ENCODE measurements at regions not wholly inside any gene's neighbourhood (a gene's known extent, or its start where the extent isn't known, plus 50 kb on each side); places are given as distances from the start of the nearest gene placed in this dataset.

DNA sequence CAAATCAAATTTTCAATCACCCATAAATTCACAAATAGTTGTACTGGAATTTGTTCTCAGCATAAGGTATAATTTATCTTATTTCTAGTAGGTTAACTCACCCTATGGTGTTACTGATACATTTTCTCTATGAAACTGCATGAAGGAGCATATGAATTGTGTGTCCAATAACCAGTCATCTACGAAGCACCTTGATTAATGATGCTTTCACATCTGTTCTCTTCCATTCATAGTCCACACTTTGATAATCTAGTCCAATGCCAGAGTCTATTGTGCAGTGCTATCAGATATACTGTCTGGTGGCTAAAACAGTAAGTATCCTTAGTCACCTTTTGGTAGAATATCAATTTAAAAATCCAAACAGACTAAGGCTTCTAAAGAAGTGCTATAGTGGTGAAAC, 876.0 kb downstream of the RPS29 start:
- no peaks in the 10 kb centered on the region for H3K36me3 ChIP-seq (ENCODE audit: control insufficient read depth in 2 of 2, extremely low read depth in 1 of 2, insufficient read depth in 2 of 2, low read length in 2 of 2)
- H3K4me1 ChIP-seq (ENCODE audit: control insufficient read depth, extremely low read depth, insufficient read depth, low read length) = no peaks in the 10 kb centered on the region
- no peak for TF ChIP-seq EZH2 (IDR thresholded peaks at IDR 0.05; ENCODE audit: low read length)
- TF ChIP-seq, protein P1, sequence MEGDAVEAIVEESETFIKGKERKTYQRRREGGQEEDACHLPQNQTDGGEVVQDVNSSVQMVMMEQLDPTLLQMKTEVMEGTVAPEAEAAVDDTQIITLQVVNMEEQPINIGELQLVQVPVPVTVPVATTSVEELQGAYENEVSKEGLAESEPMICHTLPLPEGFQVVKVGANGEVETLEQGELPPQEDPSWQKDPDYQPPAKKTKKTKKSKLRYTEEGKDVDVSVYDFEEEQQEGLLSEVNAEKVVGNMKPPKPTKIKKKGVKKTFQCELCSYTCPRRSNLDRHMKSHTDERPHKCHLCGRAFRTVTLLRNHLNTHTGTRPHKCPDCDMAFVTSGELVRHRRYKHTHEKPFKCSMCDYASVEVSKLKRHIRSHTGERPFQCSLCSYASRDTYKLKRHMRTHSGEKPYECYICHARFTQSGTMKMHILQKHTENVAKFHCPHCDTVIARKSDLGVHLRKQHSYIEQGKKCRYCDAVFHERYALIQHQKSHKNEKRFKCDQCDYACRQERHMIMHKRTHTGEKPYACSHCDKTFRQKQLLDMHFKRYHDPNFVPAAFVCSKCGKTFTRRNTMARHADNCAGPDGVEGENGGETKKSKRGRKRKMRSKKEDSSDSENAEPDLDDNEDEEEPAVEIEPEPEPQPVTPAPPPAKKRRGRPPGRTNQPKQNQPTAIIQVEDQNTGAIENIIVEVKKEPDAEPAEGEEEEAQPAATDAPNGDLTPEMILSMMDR (optimal IDR thresholded peaks at IDR 0.05 in 1 of 3, IDR thresholded peaks at IDR 0.05 in 1 of 3, conservative IDR thresholded peaks at IDR 0.05 in 1 of 3; ENCODE audit: extremely low read depth in 1 of 3, insufficient read depth in 2 of 3, low read length in 3 of 3) = no peak
- no peaks in the 10 kb centered on the region for H3K9me1 ChIP-seq (ENCODE audit: control insufficient read depth, extremely low read depth, insufficient read depth, low read length)
- no peak overlapping the region for H3K4me3 ChIP-seq (ENCODE audit: control insufficient read depth in 2 of 3, extremely low read depth in 1 of 3, insufficient read depth in 2 of 3, low read depth in 1 of 3, low read length in 3 of 3)
- no peaks in the 10 kb centered on the region for H3K9me3 ChIP-seq (ENCODE audit: control insufficient read depth, low read depth, low read length)
- no peak overlapping the region for H2AFZ ChIP-seq (ENCODE audit: control insufficient read depth, low read length)
- H3K27ac ChIP-seq (ENCODE audit: control insufficient read depth, insufficient read depth, low read length) = no peak overlapping the region
- DNase-seq (ENCODE audit: low read depth, low spot score) (no peak), FAIRE-seq (no peak)
- no peaks in the 10 kb centered on the region for H4K20me1 ChIP-seq (ENCODE audit: control insufficient read depth, extremely low read depth, insufficient read depth, low read length)
- no peaks in the 10 kb centered on the region for H3K27me3 ChIP-seq (ENCODE audit: control insufficient read depth, extremely low read depth, insufficient read depth, low read length)
- H3K79me2 ChIP-seq (ENCODE audit: control insufficient read depth, insufficient read depth, low read length) = no peaks in the 10 kb centered on the region
- no peak overlapping the region for H3K4me2 ChIP-seq (ENCODE audit: control insufficient read depth, extremely low read depth, insufficient read depth, low read depth, low read length)
- dilution Hi-C loops (cut with MboI; ENCODE audit: extremely low pct_ligation_motif_present, low sequenced_read_pairs) = no loop called here
- no peak overlapping the region for H3K9ac ChIP-seq (ENCODE audit: control insufficient read depth, extremely low read depth, insufficient read depth, low read length)

DNA sequence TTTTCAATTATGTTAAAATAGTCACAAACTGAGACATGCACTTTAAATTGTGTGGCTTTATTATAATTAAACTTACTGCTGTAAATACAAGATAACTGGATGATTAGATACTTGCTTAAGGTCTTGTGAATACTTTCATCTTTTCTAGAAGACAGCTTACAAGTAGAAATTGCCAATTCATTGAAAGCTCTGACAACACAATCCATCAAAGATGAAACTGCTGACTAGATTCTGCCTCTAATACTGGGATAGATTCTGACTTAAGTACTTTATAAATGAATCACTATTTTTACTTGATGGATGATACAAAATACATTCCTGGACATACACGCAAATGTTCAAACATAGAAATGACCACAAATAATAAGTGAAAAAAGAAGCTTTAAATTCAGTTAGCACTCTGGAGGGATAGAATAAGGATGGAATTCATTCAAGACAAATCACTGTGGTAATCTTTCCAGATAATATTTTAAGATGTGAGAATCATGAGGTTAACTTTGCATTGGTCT, 876.8 kb downstream of the RPS29 start:
- Histone ChIP-seq H3K27ac (ENCODE audit: control insufficient read depth, insufficient read depth, low read length) (no peak overlapping the region), H3K4me2 (ENCODE audit: control insufficient read depth, extremely low read depth, insufficient read depth, low read depth, low read length) (no peak overlapping the region), H3K79me2 (ENCODE audit: control insufficient read depth, insufficient read depth, low read length) (no peaks in the 10 kb centered on the region), H3K4me1 (ENCODE audit: control insufficient read depth, extremely low read depth, insufficient read depth, low read length) (no peaks in the 10 kb centered on the region), H2AFZ (ENCODE audit: control insufficient read depth, low read length) (no peak overlapping the region), H3K9me1 (ENCODE audit: control insufficient read depth, extremely low read depth, insufficient read depth, low read length) (no peaks in the 10 kb centered on the region), H4K20me1 (ENCODE audit: control insufficient read depth, extremely low read depth, insufficient read depth, low read length) (no peaks in the 10 kb centered on the region), H3K9ac (ENCODE audit: control insufficient read depth, extremely low read depth, insufficient read depth, low read length) (no peak overlapping the region), H3K36me3 (ENCODE audit: control insufficient read depth in 2 of 2, extremely low read depth in 1 of 2, insufficient read depth in 2 of 2, low read length in 2 of 2) (no peaks in the 10 kb centered on the region), H3K27me3 (ENCODE audit: control insufficient read depth, extremely low read depth, insufficient read depth, low read length) (no peaks in the 10 kb centered on the region), H3K9me3 (ENCODE audit: control insufficient read depth, low read depth, low read length) (no peaks in the 10 kb centered on the region), H3K4me3 (ENCODE audit: control insufficient read depth in 2 of 3, extremely low read depth in 1 of 3, insufficient read depth in 2 of 3, low read depth in 1 of 3, low read length in 3 of 3) (no peak overlapping the region)
- DNase-seq (ENCODE audit: low read depth, low spot score) (no peak), FAIRE-seq (no peak)
- TF ChIP-seq, protein P1 (optimal IDR thresholded peaks at IDR 0.05 in 1 of 3, IDR thresholded peaks at IDR 0.05 in 1 of 3, conservative IDR thresholded peaks at IDR 0.05 in 1 of 3; ENCODE audit: extremely low read depth in 1 of 3, insufficient read depth in 2 of 3, low read length in 3 of 3) = no peak
- no peak for TF ChIP-seq EZH2 (IDR thresholded peaks at IDR 0.05; ENCODE audit: low read length)
- dilution Hi-C loops (cut with MboI; ENCODE audit: extremely low pct_ligation_motif_present, low sequenced_read_pairs) = no loop called here
